ENCODE measurements at regions not wholly inside any gene's neighbourhood (a gene's known extent, or its start where the extent isn't known, plus 50 kb on each side); places are given as distances from the start of the nearest gene placed in this dataset.

DNA sequence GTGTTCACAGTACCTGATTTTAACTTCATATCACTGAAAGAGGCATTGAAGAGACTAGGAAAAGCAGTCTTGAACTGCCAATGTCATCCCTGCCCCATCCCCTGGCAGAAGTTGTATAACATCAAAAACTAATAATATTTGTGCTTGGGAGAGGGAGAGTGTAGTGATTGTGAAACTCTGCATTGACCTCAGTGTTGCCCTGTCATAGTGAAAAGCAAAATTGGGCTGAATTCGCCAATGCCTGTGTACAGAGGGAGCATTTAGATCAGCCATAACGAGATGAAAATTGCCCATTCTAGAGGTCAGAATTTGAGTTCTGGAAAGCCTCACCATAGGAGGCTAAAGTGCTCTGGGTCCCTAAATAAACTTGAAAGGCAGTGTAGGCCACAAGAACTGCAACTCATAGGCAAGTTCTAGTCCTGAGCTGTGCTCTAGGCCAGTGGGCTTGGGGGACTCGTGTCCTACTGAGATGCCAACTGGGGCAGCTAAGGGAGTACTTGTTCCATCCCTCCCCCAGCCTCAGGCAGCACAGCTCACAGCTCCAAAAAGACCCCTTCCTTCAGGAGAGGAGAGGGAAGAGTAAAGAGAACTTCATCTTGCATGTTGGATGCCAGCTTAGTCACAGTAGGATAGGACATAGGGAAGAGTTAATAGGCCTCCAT, 855.6 kb downstream of the TSN start:
- Mint-ChIP-seq H3K9me3 (ENCODE audit: unreplicated experiment) (no peaks in the 10 kb centered on the region), H3K4me3 (ENCODE audit: unreplicated experiment) (no peak overlapping the region), H3K4me1 (ENCODE audit: low read depth, unreplicated experiment) (no peaks in the 10 kb centered on the region), H3K27ac (ENCODE audit: unreplicated experiment) (no peak overlapping the region), H3K27me3 (ENCODE audit: insufficient read depth, unreplicated experiment) (peaks cover 3% of the 10 kb centered on the region), H3K36me3 (ENCODE audit: insufficient read depth, unreplicated experiment) (no peaks in the 10 kb centered on the region)
- TF ChIP-seq, protein P1, sequence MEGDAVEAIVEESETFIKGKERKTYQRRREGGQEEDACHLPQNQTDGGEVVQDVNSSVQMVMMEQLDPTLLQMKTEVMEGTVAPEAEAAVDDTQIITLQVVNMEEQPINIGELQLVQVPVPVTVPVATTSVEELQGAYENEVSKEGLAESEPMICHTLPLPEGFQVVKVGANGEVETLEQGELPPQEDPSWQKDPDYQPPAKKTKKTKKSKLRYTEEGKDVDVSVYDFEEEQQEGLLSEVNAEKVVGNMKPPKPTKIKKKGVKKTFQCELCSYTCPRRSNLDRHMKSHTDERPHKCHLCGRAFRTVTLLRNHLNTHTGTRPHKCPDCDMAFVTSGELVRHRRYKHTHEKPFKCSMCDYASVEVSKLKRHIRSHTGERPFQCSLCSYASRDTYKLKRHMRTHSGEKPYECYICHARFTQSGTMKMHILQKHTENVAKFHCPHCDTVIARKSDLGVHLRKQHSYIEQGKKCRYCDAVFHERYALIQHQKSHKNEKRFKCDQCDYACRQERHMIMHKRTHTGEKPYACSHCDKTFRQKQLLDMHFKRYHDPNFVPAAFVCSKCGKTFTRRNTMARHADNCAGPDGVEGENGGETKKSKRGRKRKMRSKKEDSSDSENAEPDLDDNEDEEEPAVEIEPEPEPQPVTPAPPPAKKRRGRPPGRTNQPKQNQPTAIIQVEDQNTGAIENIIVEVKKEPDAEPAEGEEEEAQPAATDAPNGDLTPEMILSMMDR (IDR thresholded peaks at IDR 0.05; ENCODE audit: insufficient read depth in 1 of 2, low read depth in 1 of 2, low read length in 1 of 2, severe bottlenecking in 1 of 2, unreplicated experiment in 1 of 2): no peak
- BruUV-seq (replicated peaks): no TSS peak
- no peak for DNase-seq
- Histone ChIP-seq H3K4me3 (ENCODE audit: low read depth, low read length) (no peak overlapping the region), H3K4me1 (no peaks in the 10 kb centered on the region), H3K9me3 (no peaks in the 10 kb centered on the region), H3K36me3 (ENCODE audit: control insufficient read depth, insufficient read depth, low read length) (no peaks in the 10 kb centered on the region), H3K27me3 (replicated peaks; ENCODE audit: control insufficient read depth, insufficient read depth, low read length) (no peaks in the 10 kb centered on the region)
- ChIA-PET CTCF (no interaction called here), POLR2A (no interaction called here)
- intact Hi-C loops (cut with micrococcal nuclease; ENCODE audit: unreplicated experiment): no loop called here

DNA sequence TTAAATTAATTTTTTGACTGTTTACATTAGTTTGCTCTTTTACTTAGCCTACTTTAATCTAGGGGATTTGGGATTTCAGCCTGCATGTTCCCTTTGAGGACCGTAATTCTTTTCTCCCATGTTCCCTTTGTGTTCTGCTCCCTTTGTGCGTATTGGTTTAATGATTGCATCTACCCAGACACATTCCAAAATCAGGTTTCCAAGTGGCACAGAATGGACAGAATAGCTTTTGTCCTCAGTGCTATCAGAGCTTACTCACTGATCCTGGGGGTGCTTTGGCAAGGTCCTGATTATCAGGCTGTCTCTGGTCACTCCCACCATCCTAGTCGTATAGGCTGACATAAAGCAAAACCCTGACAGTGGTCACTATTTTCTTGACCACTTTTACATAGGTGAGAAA, 867.5 kb downstream of the TSN start:
- Histone ChIP-seq H3K27me3 (replicated peaks; ENCODE audit: control insufficient read depth, insufficient read depth, low read length) (no peaks in the 10 kb centered on the region), H3K36me3 (ENCODE audit: control insufficient read depth, insufficient read depth, low read length) (no peaks in the 10 kb centered on the region), H3K4me3 (ENCODE audit: low read depth, low read length) (no peak overlapping the region), H3K4me1 (no peaks in the 10 kb centered on the region), H3K9me3 (no peaks in the 10 kb centered on the region)
- peaks cover 16% of the 10 kb centered on the region for H3K9me3 Mint-ChIP-seq (ENCODE audit: unreplicated experiment)
- H3K4me1 Mint-ChIP-seq (ENCODE audit: low read depth, unreplicated experiment): no peaks in the 10 kb centered on the region
- no TSS peak for BruUV-seq (replicated peaks)
- no peak overlapping the region for H3K4me3 Mint-ChIP-seq (ENCODE audit: unreplicated experiment)
- CTCF ChIA-PET: no interaction called here
- TF ChIP-seq, protein P1 (IDR thresholded peaks at IDR 0.05; ENCODE audit: insufficient read depth in 1 of 2, low read depth in 1 of 2, low read length in 1 of 2, severe bottlenecking in 1 of 2, unreplicated experiment in 1 of 2): no peak
- intact Hi-C loops (cut with micrococcal nuclease; ENCODE audit: unreplicated experiment): no loop called here
- no peaks in the 10 kb centered on the region for H3K27me3 Mint-ChIP-seq (ENCODE audit: insufficient read depth, unreplicated experiment)
- no peak overlapping the region for H3K27ac Mint-ChIP-seq (ENCODE audit: unreplicated experiment)
- POLR2A ChIA-PET: no interaction called here
- no peaks in the 10 kb centered on the region for H3K36me3 Mint-ChIP-seq (ENCODE audit: insufficient read depth, unreplicated experiment)
- no peak for DNase-seq

DNA sequence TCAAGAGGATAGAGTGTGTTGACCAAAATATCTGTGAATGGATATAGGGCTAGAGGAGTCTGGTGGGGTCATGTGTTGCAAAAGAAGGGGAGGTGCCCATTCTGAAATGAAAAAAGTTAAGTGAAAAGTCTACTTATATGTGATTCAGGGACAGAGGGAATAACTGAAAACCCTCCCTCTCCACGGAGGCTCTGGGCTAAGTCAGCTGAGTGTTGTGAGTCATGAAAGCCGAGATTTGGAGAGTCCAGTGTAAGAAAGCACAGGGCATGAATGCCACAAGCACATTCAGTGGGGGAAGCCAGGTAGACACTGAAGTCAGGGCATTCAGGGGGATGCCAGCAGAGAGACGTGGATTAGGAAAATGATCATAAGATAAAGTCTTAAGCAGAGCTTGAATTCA, 871.9 kb downstream of the TSN start:
- no peaks in the 10 kb centered on the region for H3K27me3 ChIP-seq (replicated peaks; ENCODE audit: control insufficient read depth, insufficient read depth, low read length)
- Mint-ChIP-seq H3K36me3 (ENCODE audit: insufficient read depth, unreplicated experiment) (no peaks in the 10 kb centered on the region), H3K4me1 (ENCODE audit: low read depth, unreplicated experiment) (no peaks in the 10 kb centered on the region), H3K27me3 (ENCODE audit: insufficient read depth, unreplicated experiment) (no peaks in the 10 kb centered on the region), H3K27ac (ENCODE audit: unreplicated experiment) (no peak overlapping the region), H3K9me3 (ENCODE audit: unreplicated experiment) (no peaks in the 10 kb centered on the region), H3K4me3 (ENCODE audit: unreplicated experiment) (no peak overlapping the region)
- no peak overlapping the region for H3K4me3 ChIP-seq (ENCODE audit: low read depth, low read length)
- no peaks in the 10 kb centered on the region for H3K36me3 ChIP-seq (ENCODE audit: control insufficient read depth, insufficient read depth, low read length)
- no TSS peak for BruUV-seq (replicated peaks)
- intact Hi-C loops (cut with micrococcal nuclease; ENCODE audit: unreplicated experiment): no loop called here
- POLR2A ChIA-PET: no interaction called here
- H3K4me1 ChIP-seq: no peaks in the 10 kb centered on the region
- CTCF ChIA-PET: no interaction called here
- DNase-seq: no peak
- no peaks in the 10 kb centered on the region for H3K9me3 ChIP-seq
- TF ChIP-seq, protein P1 (IDR thresholded peaks at IDR 0.05; ENCODE audit: insufficient read depth in 1 of 2, low read depth in 1 of 2, low read length in 1 of 2, severe bottlenecking in 1 of 2, unreplicated experiment in 1 of 2): no peak
